Activated CD8-positive, alpha-beta T cell treated with anti-CD3 and anti-CD28 coated beads for 36 hours (primary cell): ENCODE measurements at regions not wholly inside any gene's neighbourhood (a gene's known extent, or its start where the extent isn't known, plus 50 kb on each side); places are given as distances from the start of the nearest gene placed in this dataset.

Source experiments
- ATAC-seq: fragments of 200-7000 bp; cut with Tn5 transposase; one replicate; pipeline ENCODE4 v1.10.0; 2021; ENCODE audit warnings: mild to moderate bottlenecking, moderate library complexity
- CTCF ChIA-PET: fragments of 350-600 bp; sonication (Branson Sonifier 250); formaldehyde crosslinking; loops from one replicate; lab custom pipeline; 2021; ENCODE audit warnings: antibody characterized with exemption; lab: Charles Lee
- POLR2A ChIA-PET: fragments of 350-600 bp; sonication (Branson Sonifier 250); formaldehyde crosslinking; loops from one replicate; lab custom pipeline; 2021; ENCODE audit warnings: antibody characterized with exemption; lab: Charles Lee
- DNase-seq: peaks from one replicate; pipeline ENCODE4 v3.0.0-alpha.2; 2020
- H3K27ac Mint-ChIP-seq: one replicate; pipeline ENCODE4 v1.8.0; 2021; ENCODE audit warnings: mild to moderate bottlenecking, mixed read lengths
- H3K27me3 Mint-ChIP-seq: one replicate; pipeline ENCODE4 v1.8.0; 2021; ENCODE audit warnings: mixed read lengths
- H3K36me3 Mint-ChIP-seq: one replicate; pipeline ENCODE4 v1.8.0; 2021; ENCODE audit warnings: low read depth, mixed read lengths
- H3K4me1 Mint-ChIP-seq: one replicate; pipeline ENCODE4 v1.8.0; 2021; ENCODE audit warnings: low read depth, mixed read lengths
- H3K4me3 Mint-ChIP-seq: one replicate; pipeline ENCODE4 v1.8.0; 2021; ENCODE audit warnings: mild to moderate bottlenecking, moderate library complexity, mixed read lengths
- H3K9me3 Mint-ChIP-seq: one replicate; pipeline ENCODE4 v1.8.0; 2021; ENCODE audit warnings: mixed read lengths
- intact Hi-C: fragments of 100-400 bp; cut with micrococcal nuclease; formaldehyde crosslinking; loops from one replicate; pipeline ENCODE4 v1.10.0; 2022
- TF ChIP-seq, protein P1 (sequence below): fragments of 200-600 bp; IDR thresholded peaks from one replicate; pipeline ENCODE4 v1.8.0; 2022; ENCODE audit warnings: antibody characterized with exemption, mild to moderate bottlenecking

DNA sequence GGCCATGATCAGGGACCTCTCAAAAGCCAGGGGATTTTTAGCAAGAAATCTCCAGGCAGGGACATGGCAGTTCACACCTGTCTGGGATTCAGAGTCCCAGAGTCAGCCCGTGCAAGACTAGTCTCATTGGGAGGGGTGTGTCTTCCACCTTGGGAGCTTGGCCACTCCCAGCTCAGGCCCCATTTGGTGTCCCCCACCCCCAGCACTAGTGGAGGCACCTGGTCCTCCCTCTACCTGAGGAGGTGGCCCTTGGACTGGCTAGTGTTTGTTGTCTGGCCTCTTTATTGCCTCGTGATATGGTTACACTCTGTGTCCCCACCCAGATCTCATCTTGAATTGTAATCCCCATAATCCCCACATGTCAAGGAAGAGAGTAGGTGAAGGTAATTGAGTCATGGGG lies 140.8 kb upstream of the PHACTR3 start:
- Mint-ChIP-seq H3K9me3 (no peaks in the 10 kb centered on the region), H3K4me3 (no peak overlapping the region), H3K27ac (no peak overlapping the region), H3K4me1 (no peaks in the 10 kb centered on the region), H3K27me3 (no peaks in the 10 kb centered on the region), H3K36me3 (no peaks in the 10 kb centered on the region)
- ATAC-seq (no peak), DNase-seq (no peak)
- POLR2A ChIA-PET = no interaction called here
- intact Hi-C loops = no loop called here
- CTCF ChIA-PET = no interaction called here
- TF ChIP-seq, protein P1, sequence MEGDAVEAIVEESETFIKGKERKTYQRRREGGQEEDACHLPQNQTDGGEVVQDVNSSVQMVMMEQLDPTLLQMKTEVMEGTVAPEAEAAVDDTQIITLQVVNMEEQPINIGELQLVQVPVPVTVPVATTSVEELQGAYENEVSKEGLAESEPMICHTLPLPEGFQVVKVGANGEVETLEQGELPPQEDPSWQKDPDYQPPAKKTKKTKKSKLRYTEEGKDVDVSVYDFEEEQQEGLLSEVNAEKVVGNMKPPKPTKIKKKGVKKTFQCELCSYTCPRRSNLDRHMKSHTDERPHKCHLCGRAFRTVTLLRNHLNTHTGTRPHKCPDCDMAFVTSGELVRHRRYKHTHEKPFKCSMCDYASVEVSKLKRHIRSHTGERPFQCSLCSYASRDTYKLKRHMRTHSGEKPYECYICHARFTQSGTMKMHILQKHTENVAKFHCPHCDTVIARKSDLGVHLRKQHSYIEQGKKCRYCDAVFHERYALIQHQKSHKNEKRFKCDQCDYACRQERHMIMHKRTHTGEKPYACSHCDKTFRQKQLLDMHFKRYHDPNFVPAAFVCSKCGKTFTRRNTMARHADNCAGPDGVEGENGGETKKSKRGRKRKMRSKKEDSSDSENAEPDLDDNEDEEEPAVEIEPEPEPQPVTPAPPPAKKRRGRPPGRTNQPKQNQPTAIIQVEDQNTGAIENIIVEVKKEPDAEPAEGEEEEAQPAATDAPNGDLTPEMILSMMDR = no peak

DNA sequence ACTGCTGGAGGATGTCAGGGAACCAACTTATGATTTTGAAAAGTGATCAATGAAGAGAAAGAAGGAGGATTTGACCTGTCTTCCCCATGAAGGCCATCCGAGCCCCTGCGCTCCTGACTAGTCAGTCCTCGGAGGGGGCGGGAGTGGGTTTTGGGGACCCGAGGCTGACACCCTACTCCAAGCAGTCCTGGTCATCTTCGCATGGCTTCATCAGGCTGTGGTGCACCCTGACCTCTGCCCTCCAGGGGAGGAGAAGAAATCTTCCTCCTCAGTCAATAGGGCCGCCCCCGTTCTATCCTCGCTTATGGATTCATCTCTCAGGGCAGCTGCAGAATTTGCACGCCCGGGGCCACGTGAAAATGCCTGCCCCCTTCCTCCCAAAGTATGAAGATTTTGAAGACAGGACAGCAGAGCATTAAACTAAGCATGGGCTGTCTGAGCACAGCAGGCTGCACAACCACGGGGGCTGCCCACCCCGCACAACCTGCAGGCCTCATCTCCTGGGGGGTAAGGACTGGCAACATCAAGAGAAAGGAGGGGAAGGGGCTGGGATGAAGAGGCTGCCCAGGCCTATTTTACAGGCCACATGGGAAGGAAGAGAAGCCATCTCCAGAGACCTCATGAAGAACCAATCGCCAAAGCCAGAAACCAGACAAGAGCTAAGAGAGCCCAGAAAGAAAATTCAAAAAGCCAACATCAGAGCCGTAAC lies 138.1 kb upstream of the PHACTR3 start:
- H3K36me3 Mint-ChIP-seq = no peaks in the 10 kb centered on the region
- H3K4me1 Mint-ChIP-seq = no peaks in the 10 kb centered on the region
- H3K9me3 Mint-ChIP-seq = no peaks in the 10 kb centered on the region
- H3K27me3 Mint-ChIP-seq = no peaks in the 10 kb centered on the region
- TF ChIP-seq, protein P1 = no peak
- ATAC-seq (no peak), DNase-seq (no peak)
- POLR2A ChIA-PET = no interaction called here
- H3K4me3 Mint-ChIP-seq = no peak overlapping the region
- H3K27ac Mint-ChIP-seq = no peak overlapping the region
- intact Hi-C loops = no loop called here
- CTCF ChIA-PET = no interaction called here

DNA sequence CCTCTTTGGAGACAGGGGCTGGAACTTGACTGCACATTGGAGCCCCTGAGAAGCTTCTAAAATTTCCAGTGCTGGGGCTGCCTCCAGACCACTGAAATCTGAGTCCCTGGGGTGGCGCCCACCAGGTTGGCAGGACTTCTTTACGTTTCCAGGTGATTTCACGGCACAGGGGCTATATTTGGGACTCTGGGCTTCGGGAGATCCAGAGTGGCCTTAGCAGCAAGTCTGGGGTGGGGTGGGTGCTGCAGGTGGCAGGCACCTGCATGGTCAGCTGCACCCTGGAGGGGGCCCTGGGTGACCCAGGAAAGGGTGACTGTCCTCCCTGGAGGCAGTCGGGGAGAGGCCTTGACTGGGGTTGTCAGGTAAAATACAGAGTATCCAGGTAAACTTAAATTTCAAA lies 135.5 kb upstream of the PHACTR3 start:
- no peak overlapping the region for H3K27ac Mint-ChIP-seq
- H3K4me3 Mint-ChIP-seq = no peak overlapping the region
- CTCF ChIA-PET = interaction anchor here (1.6 kb wide), 1 partner anchor 13 kb away, joined by 4 read pairs; no protein-coding TSS in a partner anchor

DNA sequence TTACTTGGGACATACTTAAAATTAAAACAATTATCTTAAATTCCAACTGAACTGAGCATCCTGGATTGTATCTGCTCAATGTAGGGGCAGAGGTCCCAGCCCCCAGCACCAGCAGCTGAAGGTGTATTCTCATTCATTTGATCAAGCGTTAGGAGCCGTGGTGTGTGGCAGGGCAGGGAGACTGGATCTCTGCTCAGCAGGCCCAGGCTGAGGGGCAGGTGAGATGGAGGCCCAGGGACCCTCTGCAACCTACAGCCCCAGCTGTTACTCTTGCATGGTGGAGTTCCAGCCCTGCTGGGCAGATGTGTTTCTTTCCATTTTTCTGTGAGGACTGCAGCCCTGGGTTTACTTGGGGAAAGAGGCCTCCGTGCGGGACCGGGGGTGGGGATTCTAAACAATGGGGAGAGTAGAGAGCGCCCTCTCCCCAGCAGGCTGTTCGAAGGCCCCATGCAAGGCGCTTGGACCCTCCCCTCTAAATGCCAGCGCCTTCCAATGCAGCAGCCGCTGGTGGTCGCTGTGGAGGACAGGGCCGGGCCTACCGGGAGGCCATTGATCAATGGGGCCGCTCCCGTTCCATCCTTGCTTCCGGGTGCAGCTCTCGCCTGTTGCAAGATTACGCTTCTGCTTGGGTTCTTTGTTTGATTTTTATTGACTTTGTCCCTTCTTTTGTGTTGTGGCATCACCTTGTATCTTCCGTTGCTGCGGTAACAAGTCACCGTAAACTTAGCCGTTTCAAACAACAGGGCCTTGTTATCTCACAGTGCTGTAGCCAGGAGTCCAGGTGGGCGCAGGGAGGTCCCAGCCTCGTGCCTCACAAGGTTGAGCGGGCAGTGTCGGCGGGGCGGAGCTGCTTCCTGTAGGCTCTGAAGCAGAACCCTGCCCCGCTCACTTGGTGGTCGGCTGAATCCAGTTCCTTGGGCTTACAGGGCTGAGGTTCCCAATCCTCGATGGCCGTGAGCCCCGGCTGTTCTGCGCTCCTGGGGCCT lies 134.8 kb upstream of the PHACTR3 start:
- Mint-ChIP-seq H3K4me1 (no peaks in the 10 kb centered on the region), H3K27ac (no peak overlapping the region), H3K27me3 (no peaks in the 10 kb centered on the region), H3K36me3 (no peaks in the 10 kb centered on the region), H3K4me3 (no peak overlapping the region), H3K9me3 (no peaks in the 10 kb centered on the region)
- TF ChIP-seq, protein P1 = no peak
- DNase-seq = no peak
- intact Hi-C loops = no loop called here
- ChIA-PET POLR2A (no interaction called here), CTCF (no interaction called here)
- ATAC-seq = no peak

More for the DNA sequence above, 135.5 kb upstream of the PHACTR3 start:
- H3K9me3 Mint-ChIP-seq = no peaks in the 10 kb centered on the region
- H3K27me3 Mint-ChIP-seq = no peaks in the 10 kb centered on the region
- intact Hi-C loops = no loop called here
- ATAC-seq = no peak
- H3K36me3 Mint-ChIP-seq = no peaks in the 10 kb centered on the region
- TF ChIP-seq, protein P1 = no peak
- POLR2A ChIA-PET = no interaction called here
- DNase-seq = no peak
- H3K4me1 Mint-ChIP-seq = no peaks in the 10 kb centered on the region

DNA sequence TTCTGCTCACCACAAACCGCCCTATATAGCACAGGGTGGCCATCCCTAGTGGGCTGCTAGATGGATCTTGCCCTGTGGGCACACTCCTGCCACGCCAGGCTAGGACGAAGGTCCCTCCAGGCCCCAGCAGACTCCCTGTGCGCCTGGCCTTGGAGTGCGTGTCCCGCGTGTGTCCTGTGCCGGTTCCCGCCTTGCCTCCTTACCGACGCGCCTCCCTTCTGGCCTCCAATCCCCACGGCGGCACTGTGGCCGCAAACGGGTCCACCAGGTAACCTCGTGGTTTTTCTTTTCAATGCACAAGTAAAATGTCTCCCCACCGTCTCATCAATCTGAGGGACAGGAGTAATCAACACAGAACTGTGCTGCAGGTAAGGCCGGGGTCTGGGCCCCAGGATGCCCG lies 133.8 kb upstream of the PHACTR3 start:
- POLR2A ChIA-PET = no interaction called here
- Mint-ChIP-seq H3K4me3 (no peak overlapping the region), H3K36me3 (no peaks in the 10 kb centered on the region), H3K4me1 (no peaks in the 10 kb centered on the region), H3K27me3 (peaks cover 2% of the 10 kb centered on the region), H3K9me3 (no peaks in the 10 kb centered on the region), H3K27ac (no peak overlapping the region)
- TF ChIP-seq, protein P1 = no peak
- intact Hi-C loops = no loop called here
- CTCF ChIA-PET = no interaction called here
- DNase-seq = no peak
- ATAC-seq = no peak
